ENCODE measurements at regions not wholly inside any gene's neighbourhood (a gene's known extent, or its start where the extent isn't known, plus 50 kb on each side); places are given as distances from the start of the nearest gene placed in this dataset.

- no peak for TF ChIP-seq CTCF (IDR thresholded peaks at IDR 0.05; ENCODE audit: insufficient read depth, low read length, poor library complexity, severe bottlenecking)
- no peak for TF ChIP-seq EZH2phosphoT487 (conservative IDR thresholded peaks at IDR 0.05; ENCODE audit: low read length)
Observed at GRCh38 chr11:71144736-71145135, 107.6 kb downstream of the SHANK2 start.
